K562 (cell line): ENCODE measurements at regions not wholly inside any gene's neighbourhood (a gene's known extent, or its start where the extent isn't known, plus 50 kb on each side); places are given as distances from the start of the nearest gene placed in this dataset.
A peak's percentile ranks its signal among the peaks of the same experiment; 100 is the strongest.

ENCODE experiments used
- ATF6 ChIP-seq: sonication (generic); formaldehyde crosslinking; IDR thresholded peaks from 2 replicates; pipeline ENCODE4 v1.4.0; 2020; ENCODE audit warnings: mild to moderate bottlenecking, missing genetic modification reagents
- CHCHD3 ChIP-seq: fragments of 250-450 bp; sonication (Bioruptor Pico); IDR thresholded peaks from 2 replicates; pipeline ENCODE4 v2.1.2; 2022; ENCODE audit warnings: mild to moderate bottlenecking
- CHD4 ChIP-seq: fragments of 200-600 bp; sonication (generic); IDR thresholded peaks from 3 replicates; pipeline ENCODE4 v1.6.1; 2012; ENCODE audit warnings: low read depth, mild to moderate bottlenecking, mixed read lengths, low read length, inconsistent platforms; ENCODE audit not compliant: insufficient read depth, insufficient replicate concordance, poor library complexity, severe bottlenecking
- CTBP1 ChIP-seq: fragments of 450-650 bp; IDR thresholded peaks from 2 replicates; pipeline ENCODE4 v1.6.1; 2016; ENCODE audit warnings: borderline replicate concordance
- E2F4 ChIP-seq: sonication (generic); formaldehyde crosslinking; IDR thresholded peaks from 2 replicates; pipeline ENCODE4 v1.8.0; 2022; ENCODE audit warnings: mild to moderate bottlenecking, low read depth, missing genetic modification reagents
- GTF2E2 ChIP-seq: fragments of 200-800 bp; sonication (Bioruptor generic); IDR thresholded peaks from 2 replicates; pipeline ENCODE4 v1.6.1; 2016; ENCODE audit warnings: missing genetic modification characterization, missing compliant biosample characterization
- HEY1 ChIP-seq: fragments of 250-450 bp; sonication (Bioruptor Pico); IDR thresholded peaks from 2 replicates; pipeline ENCODE4 v1.5.0; 2020; ENCODE audit warnings: mild to moderate bottlenecking, moderate library complexity, borderline replicate concordance
- HLTF ChIP-seq: fragments of 450-650 bp; IDR thresholded peaks from 2 replicates; pipeline ENCODE4 v1.6.1; 2016
- HMGN3 ChIP-seq: IDR thresholded peaks from 2 replicates; pipeline ENCODE4 v1.6.1; 2011; ENCODE audit warnings: borderline replicate concordance, low read depth, mild to moderate bottlenecking, mixed read lengths, low read length; ENCODE audit not compliant: insufficient read length; ENCODE audit errors: extremely low read depth
- KAT2B ChIP-seq: IDR thresholded peaks from one replicate; pipeline ENCODE4 v1.6.1; 2012; ENCODE audit warnings: low read depth, mild to moderate bottlenecking, control low read depth, inconsistent platforms, low read length, moderate library complexity
- MAFK ChIP-seq: IDR thresholded peaks from 2 replicates; pipeline ENCODE4 v1.6.1; 2011; ENCODE audit warnings: low read length, improper control_type of control experiment
- NCOR1 ChIP-seq: fragments of 450-650 bp; IDR thresholded peaks from 2 replicates; pipeline ENCODE4 v1.6.1; 2016; ENCODE audit warnings: mild to moderate bottlenecking, moderate library complexity
- POU5F1 ChIP-seq: fragments of 150-350 bp; IDR thresholded peaks from 2 replicates; pipeline ENCODE4 v1.6.1; 2014; ENCODE audit warnings: borderline replicate concordance, low read length, low read depth, mild to moderate bottlenecking; ENCODE audit not compliant: partially characterized antibody
- RAD51 ChIP-seq: fragments of 450-650 bp; IDR thresholded peaks from 2 replicates; pipeline ENCODE4 v1.7.1; 2016; ENCODE audit warnings: low read depth, mild to moderate bottlenecking, borderline replicate concordance
- RBM14 ChIP-seq: fragments of 200-400 bp; formaldehyde crosslinking; IDR thresholded peaks from 2 replicates; pipeline ENCODE4 v1.6.1; 2018; ENCODE audit warnings: low read depth, mild to moderate bottlenecking, low read length, moderate library complexity, borderline replicate concordance; ENCODE audit not compliant: insufficient read depth
- SMARCE1 ChIP-seq: fragments of 450-650 bp; IDR thresholded peaks from 2 replicates; pipeline ENCODE4 v1.7.1; 2016; ENCODE audit warnings: mild to moderate bottlenecking
- THAP12 ChIP-seq: fragments of 250-450 bp; sonication (Bioruptor Pico); IDR thresholded peaks from 2 replicates; pipeline ENCODE4 v1.9.0; 2021; ENCODE audit warnings: mild to moderate bottlenecking, inconsistent platforms
- ZBED1 ChIP-seq: IDR thresholded peaks from 2 replicates; pipeline ENCODE4 v1.6.1; 2014
- ZBTB43 ChIP-seq: sonication (generic); formaldehyde crosslinking; IDR thresholded peaks from 2 replicates; pipeline ENCODE4 v1.8.0; 2023; ENCODE audit warnings: mild to moderate bottlenecking, missing genetic modification reagents
- ZNF24 ChIP-seq: fragments of 450-650 bp; IDR thresholded peaks from 2 replicates; pipeline ENCODE4 v1.6.1; 2016
- ZNF79 ChIP-seq: fragments of 250-450 bp; sonication (Bioruptor Pico); IDR thresholded peaks from 2 replicates; pipeline ENCODE4 v1.4.0; 2020; ENCODE audit warnings: low read depth, mild to moderate bottlenecking, moderate library complexity

GRCh38 chr6:27078734-27079357 is 168.7 kb upstream of the PRSS16 start (continued):
- no peak for TF ChIP-seq CHD4
- TF ChIP-seq NCOR1, result no peak
- no peak for TF ChIP-seq ZNF79
- no peak for TF ChIP-seq POU5F1
- no peak for TF ChIP-seq HEY1
- no peak for TF ChIP-seq E2F4 (CRISPR knock-in tag)
- TF ChIP-seq ZNF24, result no peak
- no peak for TF ChIP-seq ATF6 (CRISPR knock-in tag)
- no peak for TF ChIP-seq HLTF
- TF ChIP-seq CTBP1, result peak; percentile 96
- TF ChIP-seq THAP12 (CRISPR knock-in tag), result no peak
- no peak for TF ChIP-seq ZBTB43 (CRISPR knock-in tag)
- no peak for TF ChIP-seq CHCHD3
- TF ChIP-seq RAD51, result no peak
- TF ChIP-seq MAFK, result peak; percentile 6; the same call in 1 of the 2 replicates
- peak; percentile 45; the same call in 1 of the 2 replicates for TF ChIP-seq SMARCE1
- no peak for TF ChIP-seq ZBED1
- no peak for TF ChIP-seq KAT2B
- TF ChIP-seq RBM14, result no peak
- TF ChIP-seq HMGN3, result no peak
- no peak for TF ChIP-seq GTF2E2 (tag)
